ENCODE measurements at regions not wholly inside any gene's neighbourhood (a gene's known extent, or its start where the extent isn't known, plus 50 kb on each side); places are given as distances from the start of the nearest gene placed in this dataset.
"Not testable (repeated sequence)": the region's sequence is repeated elsewhere in the genome, so short reads cannot be mapped to it uniquely, and the experiment has no call there.

- H3K4me2 ChIP-seq (ENCODE audit: control insufficient read depth, extremely low read depth, insufficient read depth, low read depth, low read length) = no peak overlapping the region
- dilution Hi-C loops (cut with MboI; ENCODE audit: extremely low pct_ligation_motif_present, low sequenced_read_pairs) = no loop called here
- no peak for TF ChIP-seq EZH2 (IDR thresholded peaks at IDR 0.05; ENCODE audit: low read length)
- TF ChIP-seq CTCF (optimal IDR thresholded peaks at IDR 0.05 in 1 of 3, IDR thresholded peaks at IDR 0.05 in 1 of 3, conservative IDR thresholded peaks at IDR 0.05 in 1 of 3; ENCODE audit: extremely low read depth in 1 of 3, insufficient read depth in 2 of 3, low read length in 3 of 3) = no peak
- H2AFZ ChIP-seq (ENCODE audit: control insufficient read depth, low read length) = no peak overlapping the region
- H3K27ac ChIP-seq (ENCODE audit: control insufficient read depth, insufficient read depth, low read length) = no peak overlapping the region
- H3K9me1 ChIP-seq (ENCODE audit: control insufficient read depth, extremely low read depth, insufficient read depth, low read length) = no peaks in the 10 kb centered on the region
- DNase-seq (ENCODE audit: low read depth, low spot score) (no peak), FAIRE-seq (no peak)
- no peaks in the 10 kb centered on the region for H3K4me1 ChIP-seq (ENCODE audit: control insufficient read depth, extremely low read depth, insufficient read depth, low read length)
- H3K79me2 ChIP-seq (ENCODE audit: control insufficient read depth, insufficient read depth, low read length) = no peaks in the 10 kb centered on the region
- H4K20me1 ChIP-seq (ENCODE audit: control insufficient read depth, extremely low read depth, insufficient read depth, low read length) = no peaks in the 10 kb centered on the region
- H3K9ac ChIP-seq (ENCODE audit: control insufficient read depth, extremely low read depth, insufficient read depth, low read length) = no peak overlapping the region
- no peak overlapping the region for H3K4me3 ChIP-seq (ENCODE audit: control insufficient read depth in 2 of 3, extremely low read depth in 1 of 3, insufficient read depth in 2 of 3, low read depth in 1 of 3, low read length in 3 of 3)
- H3K27me3 ChIP-seq (ENCODE audit: control insufficient read depth, extremely low read depth, insufficient read depth, low read length) = no peaks in the 10 kb centered on the region
- no peaks in the 10 kb centered on the region for H3K9me3 ChIP-seq (ENCODE audit: control insufficient read depth, low read depth, low read length)
- no peaks in the 10 kb centered on the region for H3K36me3 ChIP-seq (ENCODE audit: control insufficient read depth in 2 of 2, extremely low read depth in 1 of 2, insufficient read depth in 2 of 2, low read length in 2 of 2)
Measured at GRCh38 chr14:22176957-22177356, 412.1 kb downstream of the DAD1 start.

GRCh38 chr14:22175278-22175558 is 413.8 kb downstream of the DAD1 start:
- H3K4me3 ChIP-seq (ENCODE audit: control insufficient read depth in 2 of 3, extremely low read depth in 1 of 3, insufficient read depth in 2 of 3, low read depth in 1 of 3, low read length in 3 of 3); DNase-seq (ENCODE audit: low read depth, low spot score); H3K4me1 ChIP-seq (ENCODE audit: control insufficient read depth, extremely low read depth, insufficient read depth, low read length); H3K4me2 ChIP-seq (ENCODE audit: control insufficient read depth, extremely low read depth, insufficient read depth, low read depth, low read length); H3K27me3 ChIP-seq (ENCODE audit: control insufficient read depth, extremely low read depth, insufficient read depth, low read length); H3K9ac ChIP-seq (ENCODE audit: control insufficient read depth, extremely low read depth, insufficient read depth, low read length); FAIRE-seq; H3K27ac ChIP-seq (ENCODE audit: control insufficient read depth, insufficient read depth, low read length); H3K79me2 ChIP-seq (ENCODE audit: control insufficient read depth, insufficient read depth, low read length); H2AFZ ChIP-seq (ENCODE audit: control insufficient read depth, low read length); H3K9me3 ChIP-seq (ENCODE audit: control insufficient read depth, low read depth, low read length); H3K9me1 ChIP-seq (ENCODE audit: control insufficient read depth, extremely low read depth, insufficient read depth, low read length); H3K36me3 ChIP-seq (ENCODE audit: control insufficient read depth in 2 of 2, extremely low read depth in 1 of 2, insufficient read depth in 2 of 2, low read length in 2 of 2); H4K20me1 ChIP-seq (ENCODE audit: control insufficient read depth, extremely low read depth, insufficient read depth, low read length); dilution Hi-C loops (cut with MboI; ENCODE audit: extremely low pct_ligation_motif_present, low sequenced_read_pairs): not testable (repeated sequence)

- FAIRE-seq = no peak
- Histone ChIP-seq H3K79me2 (ENCODE audit: control insufficient read depth, insufficient read depth, low read length) (no peaks in the 10 kb centered on the region), H3K4me2 (ENCODE audit: control insufficient read depth, extremely low read depth, insufficient read depth, low read depth, low read length) (no peak overlapping the region), H4K20me1 (ENCODE audit: control insufficient read depth, extremely low read depth, insufficient read depth, low read length) (no peaks in the 10 kb centered on the region), H3K36me3 (ENCODE audit: control insufficient read depth in 2 of 2, extremely low read depth in 1 of 2, insufficient read depth in 2 of 2, low read length in 2 of 2) (no peaks in the 10 kb centered on the region), H3K9me1 (ENCODE audit: control insufficient read depth, extremely low read depth, insufficient read depth, low read length) (no peaks in the 10 kb centered on the region), H3K4me1 (ENCODE audit: control insufficient read depth, extremely low read depth, insufficient read depth, low read length) (no peaks in the 10 kb centered on the region), H3K27ac (ENCODE audit: control insufficient read depth, insufficient read depth, low read length) (no peak overlapping the region), H3K27me3 (ENCODE audit: control insufficient read depth, extremely low read depth, insufficient read depth, low read length) (no peaks in the 10 kb centered on the region), H3K9me3 (ENCODE audit: control insufficient read depth, low read depth, low read length) (no peaks in the 10 kb centered on the region), H3K4me3 (ENCODE audit: control insufficient read depth in 2 of 3, extremely low read depth in 1 of 3, insufficient read depth in 2 of 3, low read depth in 1 of 3, low read length in 3 of 3) (no peak overlapping the region), H3K9ac (ENCODE audit: control insufficient read depth, extremely low read depth, insufficient read depth, low read length) (no peak overlapping the region), H2AFZ (ENCODE audit: control insufficient read depth, low read length) (no peak overlapping the region)
- TF ChIP-seq CTCF (optimal IDR thresholded peaks at IDR 0.05 in 1 of 3, IDR thresholded peaks at IDR 0.05 in 1 of 3, conservative IDR thresholded peaks at IDR 0.05 in 1 of 3; ENCODE audit: extremely low read depth in 1 of 3, insufficient read depth in 2 of 3, low read length in 3 of 3) (no peak), EZH2 (IDR thresholded peaks at IDR 0.05; ENCODE audit: low read length) (no peak)
- dilution Hi-C loops (cut with MboI; ENCODE audit: extremely low pct_ligation_motif_present, low sequenced_read_pairs) = no loop called here
- DNase-seq (ENCODE audit: low read depth, low spot score) = no peak
Measured at GRCh38 chr14:22174412-22175277, 414.4 kb downstream of the DAD1 start.
